RKO (cell line): ENCODE measurements at regions not wholly inside any gene's neighbourhood (a gene's known extent, or its start where the extent isn't known, plus 50 kb on each side); places are given as distances from the start of the nearest gene placed in this dataset.
"Not testable (repeated sequence)": the region's sequence is repeated elsewhere in the genome, so short reads cannot be mapped to it uniquely, and the experiment has no call there.

Experiments
- DNase-seq: peaks from one replicate; pipeline ENCODE4 v3.0.0-alpha.2; 2016; ENCODE audit warnings: low spot score

GRCh38 chr10:6875269-6875865 is 295.3 kb upstream of the PRKCQ start:
- no peak for DNase-seq

GRCh38 chr10:6871128-6871527 is 291.1 kb upstream of the PRKCQ start:
- no peak for DNase-seq

- no peak for DNase-seq
Measured at GRCh38 chr10:6868036-6868725, 288.1 kb upstream of the PRKCQ start.

DNA sequence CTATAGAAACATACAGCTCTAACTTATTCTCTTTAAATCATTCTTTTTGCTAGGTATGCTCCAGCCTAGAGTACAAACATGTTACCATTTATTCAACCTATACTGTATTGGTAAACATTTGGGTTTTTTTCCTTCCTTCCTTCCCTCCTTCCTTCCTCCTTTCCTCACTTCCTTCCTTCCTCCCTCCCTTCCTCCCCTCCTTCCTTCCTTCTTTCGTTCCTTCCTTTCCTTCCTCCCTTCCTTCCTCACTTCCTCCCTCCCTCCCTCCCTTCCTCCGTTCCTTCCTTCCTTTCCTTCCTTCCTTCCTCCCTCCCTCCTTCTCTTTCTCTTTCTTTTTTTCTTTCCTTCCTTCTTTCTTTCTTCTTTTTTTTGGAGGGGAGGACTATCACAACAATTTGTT is 286.7 kb upstream of the PRKCQ start:
- DNase-seq, result no peak

DNA sequence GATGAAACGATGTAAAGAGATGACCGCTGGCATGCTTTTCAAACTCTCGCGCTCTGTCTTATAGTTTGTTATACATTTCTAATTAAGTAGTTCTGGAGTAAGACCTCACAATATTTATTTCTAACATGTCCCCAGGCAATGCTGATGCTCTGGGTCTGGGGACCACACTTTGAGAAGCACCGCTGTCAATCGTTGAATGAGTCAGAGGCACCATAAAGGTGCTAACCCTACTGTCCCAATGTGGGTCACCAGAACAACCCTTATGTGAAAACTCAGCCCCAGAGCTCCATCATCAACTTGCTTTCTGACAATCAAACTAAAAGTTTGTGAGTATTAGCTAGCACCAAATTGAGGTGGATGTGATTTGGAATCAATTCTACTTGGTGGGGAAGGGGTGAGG is 284.1 kb upstream of the PRKCQ start:
- DNase-seq, result no peak

DNA sequence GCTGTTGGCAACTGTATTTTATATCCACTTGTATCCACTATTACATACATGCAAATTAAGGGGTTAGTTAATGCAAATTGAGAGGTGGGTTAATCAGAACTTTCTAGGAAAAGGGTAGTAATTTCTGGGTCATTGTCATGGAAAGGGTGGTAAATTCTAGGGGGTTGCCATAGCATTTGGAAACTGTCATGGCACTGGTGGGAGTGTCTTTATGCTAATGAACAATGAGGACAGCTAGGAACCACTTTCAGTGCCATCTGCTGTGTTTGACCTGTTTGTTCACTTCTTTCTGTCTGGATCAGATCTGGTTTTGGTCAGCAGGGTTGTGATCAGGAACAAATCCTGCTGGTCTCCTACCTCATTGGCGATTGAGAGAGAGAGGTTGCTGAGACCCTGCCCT is 283.3 kb upstream of the PRKCQ start:
- no peak for DNase-seq

- DNase-seq, result no peak
Measured at GRCh38 chr10:6850452-6850851, 270.4 kb upstream of the PRKCQ start.

DNA sequence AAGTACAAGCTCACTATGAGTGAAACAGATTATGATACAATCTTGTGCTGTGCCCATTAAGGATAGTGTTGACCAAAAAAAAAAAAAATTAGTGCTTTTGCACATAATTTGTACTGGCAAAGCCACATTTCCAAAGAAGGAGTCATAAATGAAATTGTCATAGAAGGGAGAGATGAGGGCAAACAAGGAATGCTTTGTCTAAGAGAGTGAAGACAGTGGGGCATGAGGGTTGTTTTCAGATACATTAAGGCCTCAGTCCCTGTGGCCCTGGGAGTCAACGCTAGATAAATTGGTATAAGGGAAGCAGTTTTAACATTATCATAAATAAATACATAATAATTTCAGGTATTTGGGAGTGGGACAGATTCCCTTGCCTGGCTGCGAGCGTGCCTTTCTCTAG is 267.5 kb upstream of the PRKCQ start:
- no peak for DNase-seq

DNA sequence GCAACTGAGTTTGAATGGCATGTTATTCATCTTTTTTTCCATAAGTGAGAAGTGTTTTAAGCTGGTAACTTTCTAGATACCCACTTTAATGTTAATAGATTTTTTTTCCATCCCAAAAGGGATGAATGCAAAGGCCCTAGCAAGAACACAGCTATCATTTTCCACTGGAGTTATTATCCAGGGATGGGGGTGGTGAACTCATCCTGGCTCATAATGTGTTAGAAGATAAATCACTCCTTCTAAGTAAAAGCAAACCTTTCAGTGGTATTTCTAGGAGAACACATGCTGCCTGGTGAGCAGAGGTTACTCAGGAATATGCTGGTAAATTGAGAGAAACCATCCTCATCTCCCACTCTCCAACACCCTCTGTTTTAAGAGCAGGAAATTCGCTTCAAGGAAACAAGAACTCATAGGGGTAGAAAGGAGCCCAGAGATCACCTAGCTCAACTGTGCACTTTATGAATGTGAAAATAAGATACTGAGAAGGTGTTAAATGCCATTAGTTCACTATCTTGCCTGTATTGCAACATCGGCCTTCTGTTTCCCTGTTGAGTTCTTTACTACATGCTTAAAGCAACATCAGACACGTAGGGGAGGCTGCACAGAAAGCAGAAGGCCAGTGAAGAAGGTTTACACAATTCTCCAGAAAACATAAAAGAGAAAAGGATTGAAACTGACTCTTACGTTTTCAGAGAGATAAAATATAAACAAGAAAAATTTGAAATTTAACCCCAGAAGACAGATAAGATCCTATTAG is 264.0 kb upstream of the PRKCQ start:
- no peak for DNase-seq

DNA sequence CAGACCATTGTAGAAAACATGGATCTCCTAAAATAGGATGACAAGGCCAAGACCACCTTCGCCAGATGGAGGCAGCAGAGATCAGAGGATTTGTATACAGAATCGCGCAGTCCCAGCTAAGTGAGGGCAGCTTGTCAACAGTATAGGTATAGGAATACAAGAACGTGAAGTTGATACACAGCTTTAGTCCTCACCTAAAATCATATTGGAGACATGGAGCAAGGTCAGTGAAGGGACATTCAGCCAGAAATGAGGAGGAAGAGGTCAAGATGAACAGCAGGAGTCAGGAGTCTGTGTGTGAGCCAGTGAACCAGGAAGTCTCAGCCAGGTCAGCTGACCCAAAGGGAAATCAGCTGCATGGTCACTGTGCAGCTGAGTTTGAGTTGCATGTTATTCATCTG is 263.4 kb upstream of the PRKCQ start:
- no peak for DNase-seq

GRCh38 chr10:6842722-6843121 is 262.6 kb upstream of the PRKCQ start:
- no peak for DNase-seq

DNA sequence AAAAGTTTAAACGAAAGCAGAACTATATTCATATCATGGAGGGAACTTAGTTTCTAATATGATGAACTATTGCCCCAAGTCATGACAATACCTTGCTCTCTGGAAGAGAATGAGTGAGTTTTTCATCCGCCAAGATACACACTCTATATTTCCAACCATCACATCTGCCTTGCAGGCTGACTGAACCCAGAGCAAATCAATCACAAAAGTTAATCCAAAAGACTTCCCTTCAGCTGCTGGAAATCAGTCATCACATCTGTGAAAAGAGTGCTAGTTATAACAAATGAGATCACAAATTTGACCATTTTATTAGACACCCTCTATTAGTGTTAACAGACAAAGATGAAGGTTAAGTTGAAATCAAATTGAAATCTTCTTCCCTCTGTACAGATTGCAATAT is 261.7 kb upstream of the PRKCQ start:
- DNase-seq, result no peak

- peak; percentile 40 for DNase-seq
Measured at GRCh38 chr10:6840766-6841165, 260.7 kb upstream of the PRKCQ start.

DNA sequence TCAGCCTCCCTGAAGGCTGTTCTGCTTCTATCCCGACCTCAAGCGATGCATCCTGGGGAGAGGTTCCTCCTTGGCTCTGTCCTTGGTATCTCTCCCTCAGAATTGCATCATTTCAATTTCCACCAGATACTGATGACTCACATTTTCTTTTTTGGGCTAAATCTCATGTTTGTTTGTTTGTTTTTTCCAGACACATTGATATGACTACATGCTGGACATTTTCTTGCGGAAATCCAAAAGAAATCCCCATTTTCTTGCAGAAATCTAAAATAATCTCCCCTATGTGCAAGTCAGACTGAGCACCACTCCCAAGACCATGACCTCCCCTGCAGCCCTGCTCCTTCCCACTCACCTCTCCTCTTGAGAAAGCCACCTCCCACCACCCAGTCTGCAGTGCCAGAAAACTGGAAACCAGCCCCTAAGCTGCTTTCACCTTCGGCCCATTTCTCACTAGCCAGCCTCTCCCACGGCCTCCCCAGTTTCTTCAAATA is 260.2 kb upstream of the PRKCQ start:
- no peak for DNase-seq

DNA sequence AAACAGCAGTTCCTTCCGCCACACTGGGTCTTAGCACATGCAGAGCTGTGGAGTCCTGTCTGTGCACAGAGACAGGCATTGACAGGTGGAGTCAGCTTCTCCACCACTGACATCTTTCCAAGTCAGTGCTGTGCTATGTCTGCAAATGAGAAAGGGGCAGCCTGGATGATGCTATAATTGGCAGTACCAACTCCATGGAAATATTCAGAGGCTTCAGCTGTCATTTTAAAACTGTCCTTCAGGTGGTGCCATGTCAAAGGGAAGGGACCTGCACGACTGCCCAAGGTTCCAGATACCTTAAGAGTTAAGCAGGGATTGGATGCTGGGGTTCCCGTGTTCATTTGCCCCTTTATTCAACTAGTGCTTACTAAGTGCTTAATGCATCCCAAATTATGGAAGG is 258.0 kb upstream of the PRKCQ start:
- DNase-seq, result peak; percentile 19

DNA sequence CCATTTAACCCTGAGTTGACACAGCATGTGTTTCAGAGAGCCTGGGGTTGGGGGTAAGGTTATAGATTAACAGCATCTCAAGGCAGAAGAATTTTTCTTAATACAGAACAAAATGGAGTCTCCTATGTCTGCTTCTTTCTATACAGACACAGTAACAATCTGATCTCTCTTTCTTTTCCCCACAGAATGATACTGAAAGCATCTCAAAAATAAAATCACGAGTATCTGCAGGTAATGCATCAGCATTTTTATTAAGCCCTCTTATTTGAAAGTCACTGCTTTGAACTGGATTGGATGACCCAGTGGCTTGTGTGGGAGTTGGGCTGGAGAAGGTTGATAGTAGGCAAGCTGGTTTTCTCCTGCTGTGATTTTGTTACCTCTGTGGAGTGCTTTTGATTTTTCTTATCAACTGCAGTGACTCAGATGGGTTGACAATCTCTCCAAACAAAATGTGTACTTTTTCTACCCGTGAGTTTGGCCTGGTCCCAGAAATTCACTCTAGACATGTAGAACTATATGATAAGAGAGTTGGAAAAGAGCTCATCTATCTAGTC is 253.5 kb upstream of the PRKCQ start:
- DNase-seq, result no peak

- DNase-seq, result not testable (repeated sequence)
Measured at GRCh38 chr10:6830981-6831380, 250.9 kb upstream of the PRKCQ start.

GRCh38 chr10:6824793-6825192 is 244.7 kb upstream of the PRKCQ start:
- not testable (repeated sequence) for DNase-seq

GRCh38 chr10:6823770-6824169 is 243.7 kb upstream of the PRKCQ start:
- DNase-seq, result no peak

- DNase-seq, result no peak
Measured at GRCh38 chr10:6819301-6819700, 239.2 kb upstream of the PRKCQ start.

DNA sequence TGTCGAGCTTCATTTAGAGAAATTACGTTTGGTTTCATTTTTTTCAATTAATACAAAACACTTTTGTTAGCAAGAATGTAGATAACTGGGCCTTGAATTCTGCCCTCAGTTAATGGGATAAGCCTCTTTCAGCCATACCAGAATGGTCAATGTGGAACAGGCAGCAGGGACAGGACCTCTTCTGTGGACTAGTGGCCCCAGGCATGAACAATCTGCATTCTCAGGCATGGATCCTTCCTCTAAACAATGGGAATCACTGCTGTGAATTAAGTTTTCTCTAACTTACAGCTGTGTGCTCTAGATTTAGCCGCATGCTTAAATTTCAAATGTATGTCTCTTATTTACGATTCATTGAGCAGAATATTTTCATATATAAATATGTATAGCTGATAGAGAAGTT is 237.7 kb upstream of the PRKCQ start:
- DNase-seq, result no peak

- no peak for DNase-seq
Measured at GRCh38 chr10:6815346-6815745, 235.3 kb upstream of the PRKCQ start.

- no peak for DNase-seq
Measured at GRCh38 chr10:6813856-6814255, 233.8 kb upstream of the PRKCQ start.
